HepG2 (cell line): ENCODE measurements at regions not wholly inside any gene's neighbourhood (a gene's known extent, or its start where the extent isn't known, plus 50 kb on each side); places are given as distances from the start of the nearest gene placed in this dataset.
A peak's percentile ranks its signal among the peaks of the same experiment; 100 is the strongest.

Source experiments
- ATAC-seq: fragments of 200-7000 bp; cut with Tn5 transposase; 3 replicates; pipeline ENCODE4 v1.9.1; 2020; ENCODE audit warnings: mild to moderate bottlenecking, moderate library complexity
- BruUV-seq: library from RNA; stranded (reverse); fragments of 400-500 nt; replicated peaks from 2 replicates; lab custom pipeline; 2021; lab: Mats Ljungman, UMichigan
- CTCF ChIA-PET: fragments of 300-600 bp; formaldehyde crosslinking; extraction: SDS; loops from one replicate; lab custom pipeline; 2021; ENCODE audit warnings: low total read pairs, inconsistent platforms, low intra/inter-chr PET ratio; lab: Yijun Ruan, JAX
- POLR2A ChIA-PET: fragments of 350-600 bp; sonication (Branson Sonifier 250); formaldehyde crosslinking; loops from one replicate; lab custom pipeline; 2020; ENCODE audit warnings: antibody characterized with exemption, inconsistent platforms; lab: Yijun Ruan, JAX
- DNase-seq: peaks from one replicate; pipeline ENCODE4 v3.0.0-alpha.2; 2015; ENCODE audit warnings: low spot score
- FAIRE-seq: peaks from 3 replicates; lab custom pipeline; 2011; peaks lifted over from hg19 to GRCh38; lab: Jason Lieb, UNC
- H2AFZ ChIP-seq: one replicate; pipeline ENCODE4 v1.6.1; 2011; ENCODE audit warnings: low read length, inconsistent platforms
- H3K27ac ChIP-seq: fragments of 300-600 bp; 3 replicates; pipeline ENCODE4 v1.8.0; 2011; ENCODE audit warnings: mixed run types, mild to moderate bottlenecking, mixed read lengths, low read length, inconsistent platforms; ENCODE audit not compliant: insufficient read depth; ENCODE audit errors: extremely low read length
- H3K27me3 ChIP-seq, 2 experiments: fragments of 200-600 bp in 1 of 2; 2 replicates in 1 of 2; 3 replicates in 1 of 2; pipeline versions ENCODE4 v1.6.0 to v1.8.0; 2011; ENCODE audit warnings: low read length in 2 of 2, mild to moderate bottlenecking in 2 of 2, moderate library complexity in 2 of 2, inconsistent platforms in 1 of 2; ENCODE audit not compliant: insufficient read depth in 2 of 2, control insufficient read depth in 1 of 2
- H3K36me3 ChIP-seq, 2 experiments: fragments of 200-600 bp in 1 of 2; replicated peaks in 1 of 2; 2 replicates in 1 of 2; 3 replicates in 1 of 2; pipeline versions ENCODE4 v1.5.1 to v1.8.0; 2011; ENCODE audit warnings: low read length in 2 of 2, inconsistent platforms in 1 of 2; ENCODE audit not compliant: insufficient read depth in 2 of 2, control insufficient read depth in 1 of 2
- H3K4me1 ChIP-seq: 2 replicates; pipeline ENCODE4 v1.5.1; 2012; ENCODE audit warnings: low read length, inconsistent platforms; ENCODE audit not compliant: insufficient read depth
- H3K4me2 ChIP-seq: 2 replicates; pipeline ENCODE4 v1.6.0; 2011; ENCODE audit warnings: low read depth, low read length, inconsistent platforms
- H3K4me3 ChIP-seq, 3 experiments: fragments of 200-600 bp in 1 of 3; sonication (generic), shearing (Covaris generic) in 1 of 3; replicated peaks in 1 of 3; 2 replicates each; pipeline ENCODE4 v1.5.1; 2011 to 2016; ENCODE audit warnings: low read length in 3 of 3, inconsistent platforms in 2 of 3, low read depth in 2 of 3, mild to moderate bottlenecking in 2 of 3, control low read depth in 1 of 3, mixed read lengths in 1 of 3; ENCODE audit not compliant: insufficient read depth in 1 of 3
- H3K79me2 ChIP-seq: one replicate; pipeline ENCODE4 v1.6.1; 2011; ENCODE audit warnings: low read length, inconsistent platforms; ENCODE audit not compliant: insufficient read depth
- H3K9ac ChIP-seq: 2 replicates; pipeline ENCODE4 v1.6.0; 2011; ENCODE audit warnings: mild to moderate bottlenecking, low read depth, low read length, inconsistent platforms; ENCODE audit not compliant: insufficient read depth
- H3K9me3 ChIP-seq: 2 replicates; pipeline ENCODE4 v1.5.1; 2012; ENCODE audit warnings: mild to moderate bottlenecking, low read length
- H4K20me1 ChIP-seq: 2 replicates; pipeline ENCODE4 v1.6.0; 2011; ENCODE audit warnings: inconsistent platforms, mild to moderate bottlenecking, low read length, moderate library complexity; ENCODE audit not compliant: insufficient read depth
- ATF7 ChIP-seq, 2 experiments: fragments of 450-650 bp in 1 of 2; sonication (generic) in 1 of 2; formaldehyde crosslinking in 1 of 2; IDR thresholded peaks; 2 replicates each; pipeline versions ENCODE4 v1.4.0 to v1.6.1; 2016 to 2020; ENCODE audit warnings: antibody characterized with exemption in 1 of 2, mild to moderate bottlenecking in 1 of 2, missing genetic modification reagents in 1 of 2
- BCL6 ChIP-seq: IDR thresholded peaks from 2 replicates; pipeline ENCODE4 v1.6.1; 2016; ENCODE audit warnings: missing genetic modification reagents, missing compliant biosample characterization
- HHEX ChIP-seq: IDR thresholded peaks from 2 replicates; pipeline ENCODE4 v1.6.1; 2016; ENCODE audit warnings: control low read depth
- SMAD9 ChIP-seq: sonication (generic); formaldehyde crosslinking; IDR thresholded peaks from 2 replicates; pipeline ENCODE4 v1.5.1; 2020; ENCODE audit warnings: mild to moderate bottlenecking, missing genetic modification reagents
- SOX13 ChIP-seq, 3 experiments: fragments of 450-650 bp in 1 of 3; sonication (generic) in 1 of 3; formaldehyde crosslinking in 1 of 3; IDR thresholded peaks in 2 of 3; conservative IDR thresholded peaks in 1 of 3; 2 replicates each; pipeline versions ENCODE4 v1.5.0 to v1.6.1; 2016 to 2020; ENCODE audit warnings: antibody characterized with exemption in 1 of 3, mild to moderate bottlenecking in 1 of 3, missing compliant biosample characterization in 1 of 3, missing genetic modification reagents in 1 of 3, moderate library complexity in 1 of 3
- TAF1 ChIP-seq: sonication (generic); formaldehyde crosslinking; IDR thresholded peaks from 2 replicates; pipeline ENCODE4 v1.4.0; 2020; ENCODE audit warnings: missing genetic modification reagents
- ZNF225 ChIP-seq: sonication (generic); formaldehyde crosslinking; IDR thresholded peaks from 2 replicates; pipeline ENCODE4 v1.4.0; 2020; ENCODE audit warnings: mild to moderate bottlenecking, missing genetic modification reagents
- ZNF607 ChIP-seq: sonication (generic); formaldehyde crosslinking; IDR thresholded peaks from 2 replicates; pipeline ENCODE4 v1.5.1; 2020; ENCODE audit warnings: missing genetic modification reagents, mild to moderate bottlenecking, borderline replicate concordance
- WGBS: methylation state at CpG from one replicate; pipeline ENCODE4 v1.1.6; 2017; ENCODE audit warnings: low lambda C conversion rate; 5-methylcytosine and 5-hydroxymethylcytosine counted together
- in situ Hi-C: cut with HindIII; loops from 2 replicates; pipeline ENCODE4 v1.10.0; 2017; ENCODE audit warnings: low pct_unique_long_range_greater_than_20kb; ENCODE audit not compliant: extremely low pct_ligation_motif_present
- intact Hi-C: fragments of 100-400 bp; cut with micrococcal nuclease; formaldehyde crosslinking; loops from one replicate; pipeline ENCODE4 v1.10.0; 2022; ENCODE audit not compliant: unreplicated experiment
- TF ChIP-seq, protein P1 (sequence below): sonication (generic); formaldehyde crosslinking; IDR thresholded peaks from 2 replicates; pipeline ENCODE4 v1.5.0; 2020; ENCODE audit warnings: mild to moderate bottlenecking, missing genetic modification reagents, borderline replicate concordance

DNA sequence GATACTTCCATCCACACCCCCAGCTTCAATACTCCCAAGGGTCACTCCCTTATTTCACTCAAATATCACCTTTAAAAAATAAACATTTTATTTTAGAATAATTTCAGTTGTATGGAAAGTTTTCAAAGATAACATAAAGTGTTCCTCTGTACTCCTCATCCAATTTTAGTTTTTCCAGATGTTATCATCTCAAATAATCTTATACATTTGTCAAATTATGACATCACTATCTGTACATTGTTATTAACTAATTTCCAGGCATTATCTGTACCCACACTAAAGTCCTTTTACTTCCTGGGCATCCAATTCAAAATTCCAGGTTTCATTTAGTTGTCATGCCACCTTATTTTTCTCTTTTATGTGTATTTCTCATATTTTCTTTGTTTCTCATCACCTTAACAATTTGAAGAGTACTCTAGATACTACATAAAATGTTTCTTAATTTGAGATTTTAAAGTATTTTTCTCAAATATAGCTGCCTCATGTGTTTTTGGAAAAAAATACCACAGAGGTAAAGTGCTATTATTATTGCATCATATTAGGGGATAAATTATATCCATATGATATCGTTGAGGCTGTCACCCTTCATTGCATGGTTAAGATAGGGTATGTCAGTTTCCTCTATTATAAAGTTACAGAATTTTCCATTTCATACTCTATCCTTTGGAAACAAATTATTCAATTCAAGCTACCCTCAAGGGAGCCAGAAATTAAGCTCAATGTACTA is 571.0 kb downstream of the SLC6A15 start:
- intact Hi-C loops (no loop called here), in situ Hi-C loops (no loop called here)
- Histone ChIP-seq H3K4me1 (no peaks in the 10 kb centered on the region), H2AFZ (no peak overlapping the region), H3K9me3 (peaks cover under 1% of the 10 kb centered on the region; the same call in 1 of the 2 replicates), H3K79me2 (no peaks in the 10 kb centered on the region), H3K9ac (no peak overlapping the region), H3K4me3 (no peak overlapping the region), H3K36me3 (no peaks in the 10 kb centered on the region), H3K27ac (no peak overlapping the region), H3K4me2 (no peak overlapping the region), H3K27me3 (no peaks in the 10 kb centered on the region), H4K20me1 (no peaks in the 10 kb centered on the region)
- FAIRE-seq (no peak), DNase-seq (no peak), ATAC-seq (no peak)
- ChIA-PET POLR2A (no interaction called here), CTCF (no interaction called here)
- WGBS: 0% methylated on average over 1 of the region's 1 CpG
- no TSS peak for BruUV-seq
- TF ChIP-seq SMAD9 (CRISPR knock-in tag) (no peak), ATF7 (IDR thresholded peaks at IDR 0.05) (peak; percentile 70), ATF7 (CRISPR knock-in tag; IDR thresholded peaks at IDR 0.05) (no peak), ZNF225 (no peak), TAF1 (CRISPR knock-in tag) (no peak), HHEX (CRISPR knock-in tag) (no peak), ZNF607 (no peak), SOX13 (IDR thresholded peaks at IDR 0.05) (no peak), SOX13 (CRISPR knock-in tag; conservative IDR thresholded peaks at IDR 0.05 in 1 of 2, IDR thresholded peaks at IDR 0.05 in 1 of 2) (no peak), BCL6 (CRISPR knock-in tag) (no peak)
- TF ChIP-seq, protein P1, sequence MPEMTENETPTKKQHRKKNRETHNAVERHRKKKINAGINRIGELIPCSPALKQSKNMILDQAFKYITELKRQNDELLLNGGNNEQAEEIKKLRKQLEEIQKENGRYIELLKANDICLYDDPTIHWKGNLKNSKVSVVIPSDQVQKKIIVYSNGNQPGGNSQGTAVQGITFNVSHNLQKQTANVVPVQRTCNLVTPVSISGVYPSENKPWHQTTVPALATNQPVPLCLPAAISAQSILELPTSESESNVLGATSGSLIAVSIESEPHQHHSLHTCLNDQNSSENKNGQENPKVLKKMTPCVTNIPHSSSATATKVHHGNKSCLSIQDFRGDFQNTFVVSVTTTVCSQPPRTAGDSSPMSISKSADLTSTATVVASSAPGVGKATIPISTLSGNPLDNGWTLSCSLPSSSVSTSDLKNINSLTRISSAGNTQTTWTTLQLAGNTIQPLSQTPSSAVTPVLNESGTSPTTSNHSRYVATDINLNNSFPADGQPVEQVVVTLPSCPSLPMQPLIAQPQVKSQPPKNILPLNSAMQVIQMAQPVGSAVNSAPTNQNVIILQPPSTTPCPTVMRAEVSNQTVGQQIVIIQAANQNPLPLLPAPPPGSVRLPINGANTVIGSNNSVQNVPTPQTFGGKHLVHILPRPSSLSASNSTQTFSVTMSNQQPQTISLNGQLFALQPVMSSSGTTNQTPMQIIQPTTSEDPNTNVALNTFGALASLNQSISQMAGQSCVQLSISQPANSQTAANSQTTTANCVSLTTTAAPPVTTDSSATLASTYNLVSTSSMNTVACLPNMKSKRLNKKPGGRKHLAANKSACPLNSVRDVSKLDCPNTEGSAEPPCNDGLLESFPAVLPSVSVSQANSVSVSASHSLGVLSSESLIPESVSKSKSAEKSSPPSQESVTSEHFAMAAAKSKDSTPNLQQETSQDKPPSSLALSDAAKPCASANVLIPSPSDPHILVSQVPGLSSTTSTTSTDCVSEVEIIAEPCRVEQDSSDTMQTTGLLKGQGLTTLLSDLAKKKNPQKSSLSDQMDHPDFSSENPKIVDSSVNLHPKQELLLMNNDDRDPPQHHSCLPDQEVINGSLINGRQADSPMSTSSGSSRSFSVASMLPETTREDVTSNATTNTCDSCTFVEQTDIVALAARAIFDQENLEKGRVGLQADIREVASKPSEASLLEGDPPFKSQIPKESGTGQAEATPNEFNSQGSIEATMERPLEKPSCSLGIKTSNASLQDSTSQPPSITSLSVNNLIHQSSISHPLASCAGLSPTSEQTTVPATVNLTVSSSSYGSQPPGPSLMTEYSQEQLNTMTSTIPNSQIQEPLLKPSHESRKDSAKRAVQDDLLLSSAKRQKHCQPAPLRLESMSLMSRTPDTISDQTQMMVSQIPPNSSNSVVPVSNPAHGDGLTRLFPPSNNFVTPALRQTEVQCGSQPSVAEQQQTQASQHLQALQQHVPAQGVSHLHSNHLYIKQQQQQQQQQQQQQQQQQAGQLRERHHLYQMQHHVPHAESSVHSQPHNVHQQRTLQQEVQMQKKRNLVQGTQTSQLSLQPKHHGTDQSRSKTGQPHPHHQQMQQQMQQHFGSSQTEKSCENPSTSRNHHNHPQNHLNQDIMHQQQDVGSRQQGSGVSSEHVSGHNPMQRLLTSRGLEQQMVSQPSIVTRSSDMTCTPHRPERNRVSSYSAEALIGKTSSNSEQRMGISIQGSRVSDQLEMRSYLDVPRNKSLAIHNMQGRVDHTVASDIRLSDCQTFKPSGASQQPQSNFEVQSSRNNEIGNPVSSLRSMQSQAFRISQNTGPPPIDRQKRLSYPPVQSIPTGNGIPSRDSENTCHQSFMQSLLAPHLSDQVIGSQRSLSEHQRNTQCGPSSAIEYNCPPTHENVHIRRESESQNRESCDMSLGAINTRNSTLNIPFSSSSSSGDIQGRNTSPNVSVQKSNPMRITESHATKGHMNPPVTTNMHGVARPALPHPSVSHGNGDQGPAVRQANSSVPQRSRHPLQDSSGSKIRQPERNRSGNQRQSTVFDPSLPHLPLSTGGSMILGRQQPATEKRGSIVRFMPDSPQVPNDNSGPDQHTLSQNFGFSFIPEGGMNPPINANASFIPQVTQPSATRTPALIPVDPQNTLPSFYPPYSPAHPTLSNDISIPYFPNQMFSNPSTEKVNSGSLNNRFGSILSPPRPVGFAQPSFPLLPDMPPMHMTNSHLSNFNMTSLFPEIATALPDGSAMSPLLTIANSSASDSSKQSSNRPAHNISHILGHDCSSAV (CRISPR knock-in tag): no peak
